GM19455 (cell line): ENCODE measurements at regions not wholly inside any gene's neighbourhood (a gene's known extent, or its start where the extent isn't known, plus 50 kb on each side); places are given as distances from the start of the nearest gene placed in this dataset.

Experiments used
- ATAC-seq: cut with Tn5 transposase; IDR thresholded peaks from one replicate; pipeline ENCODE4 v1.9.1; 2021; ENCODE audit not compliant: unreplicated experiment

GRCh38 chr2:75775311-75775823 is 64.7 kb upstream of the GCFC2 start:
- no peak for ATAC-seq

- ATAC-seq: no peak
Measured at GRCh38 chr2:75772908-75773630, 62.4 kb upstream of the GCFC2 start.

- ATAC-seq: no peak
Measured at GRCh38 chr2:75765798-75766197, 55.1 kb upstream of the GCFC2 start.

- ATAC-seq: no peak
Measured at GRCh38 chr2:75764611-75765010, 53.9 kb upstream of the GCFC2 start.
